HepG2 (cell line): ENCODE measurements at regions not wholly inside any gene's neighbourhood (a gene's known extent, or its start where the extent isn't known, plus 50 kb on each side); places are given as distances from the start of the nearest gene placed in this dataset.
"Not testable (repeated sequence)": the region's sequence is repeated elsewhere in the genome, so short reads cannot be mapped to it uniquely, and the experiment has no call there.

Experiments
- KDM5A ChIP-seq: fragments of 200-600 bp; sonication (generic); IDR thresholded peaks from 2 replicates; pipeline ENCODE4 v1.7.0; 2018; ENCODE audit warnings: antibody characterized with exemption, mild to moderate bottlenecking, low read length, borderline replicate concordance
- RFX5 ChIP-seq: IDR thresholded peaks from 2 replicates; pipeline ENCODE4 v1.6.1; 2011; ENCODE audit warnings: low read depth, low read length, improper control_type of control experiment
- SNRNP70 ChIP-seq: fragments of 200-400 bp; formaldehyde crosslinking; IDR thresholded peaks from 2 replicates; pipeline ENCODE4 v1.6.1; 2017; ENCODE audit warnings: mild to moderate bottlenecking, low read depth, low read length, moderate library complexity
- TF ChIP-seq, protein P1 (sequence below): sonication (generic); formaldehyde crosslinking; IDR thresholded peaks from 2 replicates; pipeline ENCODE4 v1.5.0; 2020; ENCODE audit warnings: mild to moderate bottlenecking, missing genetic modification reagents, moderate library complexity
- TF ChIP-seq, protein P2 (sequence below): sonication (generic); formaldehyde crosslinking; conservative IDR thresholded peaks from 2 replicates; pipeline ENCODE4 v1.4.0; 2020; ENCODE audit warnings: missing genetic modification reagents

DNA sequence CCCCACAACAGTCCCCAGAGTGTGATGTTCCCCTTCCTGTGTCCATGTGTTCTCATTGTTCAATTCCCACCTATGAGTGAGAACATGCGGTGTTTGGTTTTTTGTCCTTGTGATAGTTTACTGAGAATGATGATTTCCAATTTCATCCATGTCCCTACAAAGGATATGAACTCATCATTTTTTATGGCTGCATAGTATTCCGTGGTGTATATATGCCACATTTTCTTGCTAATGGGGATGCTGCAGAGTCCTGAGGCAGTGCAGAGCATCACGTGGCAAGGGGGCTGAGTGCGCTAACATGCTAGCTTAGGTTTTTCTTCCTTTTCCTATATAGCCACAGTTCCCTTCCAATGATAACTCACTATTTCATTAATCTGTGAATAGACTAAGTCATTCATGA lies 127.5 kb upstream of the PMCH start:
- not testable (repeated sequence) for TF ChIP-seq RFX5, KDM5A, SNRNP70
- TF ChIP-seq, protein P1, sequence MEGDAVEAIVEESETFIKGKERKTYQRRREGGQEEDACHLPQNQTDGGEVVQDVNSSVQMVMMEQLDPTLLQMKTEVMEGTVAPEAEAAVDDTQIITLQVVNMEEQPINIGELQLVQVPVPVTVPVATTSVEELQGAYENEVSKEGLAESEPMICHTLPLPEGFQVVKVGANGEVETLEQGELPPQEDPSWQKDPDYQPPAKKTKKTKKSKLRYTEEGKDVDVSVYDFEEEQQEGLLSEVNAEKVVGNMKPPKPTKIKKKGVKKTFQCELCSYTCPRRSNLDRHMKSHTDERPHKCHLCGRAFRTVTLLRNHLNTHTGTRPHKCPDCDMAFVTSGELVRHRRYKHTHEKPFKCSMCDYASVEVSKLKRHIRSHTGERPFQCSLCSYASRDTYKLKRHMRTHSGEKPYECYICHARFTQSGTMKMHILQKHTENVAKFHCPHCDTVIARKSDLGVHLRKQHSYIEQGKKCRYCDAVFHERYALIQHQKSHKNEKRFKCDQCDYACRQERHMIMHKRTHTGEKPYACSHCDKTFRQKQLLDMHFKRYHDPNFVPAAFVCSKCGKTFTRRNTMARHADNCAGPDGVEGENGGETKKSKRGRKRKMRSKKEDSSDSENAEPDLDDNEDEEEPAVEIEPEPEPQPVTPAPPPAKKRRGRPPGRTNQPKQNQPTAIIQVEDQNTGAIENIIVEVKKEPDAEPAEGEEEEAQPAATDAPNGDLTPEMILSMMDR = not testable (repeated sequence)
- TF ChIP-seq, protein P2, sequence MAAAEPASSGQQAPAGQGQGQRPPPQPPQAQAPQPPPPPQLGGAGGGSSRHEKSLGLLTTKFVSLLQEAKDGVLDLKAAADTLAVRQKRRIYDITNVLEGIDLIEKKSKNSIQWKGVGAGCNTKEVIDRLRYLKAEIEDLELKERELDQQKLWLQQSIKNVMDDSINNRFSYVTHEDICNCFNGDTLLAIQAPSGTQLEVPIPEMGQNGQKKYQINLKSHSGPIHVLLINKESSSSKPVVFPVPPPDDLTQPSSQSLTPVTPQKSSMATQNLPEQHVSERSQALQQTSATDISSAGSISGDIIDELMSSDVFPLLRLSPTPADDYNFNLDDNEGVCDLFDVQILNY (CRISPR knock-in tag) = not testable (repeated sequence)
